Activated CD4-positive, alpha-beta memory T cell treated with anti-CD3 and anti-CD28 coated beads, Interleukin-2, amount 10 ng/mL, durations not matched to agents 7 days and 5 days (primary cell): ENCODE measurements at regions not wholly inside any gene's neighbourhood (a gene's known extent, or its start where the extent isn't known, plus 50 kb on each side); places are given as distances from the start of the nearest gene placed in this dataset.
"Not testable (repeated sequence)": the region's sequence is repeated elsewhere in the genome, so short reads cannot be mapped to it uniquely, and the experiment has no call there.

Experiments
- CTCF ChIA-PET: fragments of 350-600 bp; sonication (Branson Sonifier 250); formaldehyde crosslinking; loops from one replicate; lab custom pipeline; 2021; ENCODE audit warnings: antibody characterized with exemption, inconsistent platforms; lab: Charles Lee
- POLR2A ChIA-PET: fragments of 350-600 bp; sonication (Branson Sonifier 250); formaldehyde crosslinking; loops from one replicate; lab custom pipeline; 2021; ENCODE audit warnings: antibody characterized with exemption; lab: Charles Lee
- DNase-seq: peaks from one replicate; pipeline ENCODE4 v3.0.0-alpha.2; 2020
- H3K27ac Mint-ChIP-seq: one replicate; pipeline ENCODE4 v1.8.0; 2021; ENCODE audit warnings: mild to moderate bottlenecking, mixed read lengths
- H3K27me3 Mint-ChIP-seq: one replicate; pipeline ENCODE4 v1.8.0; 2021; ENCODE audit warnings: mixed read lengths
- H3K36me3 Mint-ChIP-seq: one replicate; pipeline ENCODE4 v1.8.0; 2021; ENCODE audit warnings: low read depth, mixed read lengths
- H3K4me1 Mint-ChIP-seq: one replicate; pipeline ENCODE4 v1.8.0; 2021; ENCODE audit warnings: mixed read lengths
- H3K4me3 Mint-ChIP-seq: one replicate; pipeline ENCODE4 v1.8.0; 2021; ENCODE audit warnings: mild to moderate bottlenecking, mixed read lengths
- H3K9me3 Mint-ChIP-seq: one replicate; pipeline ENCODE4 v1.8.0; 2021; ENCODE audit warnings: mixed read lengths

- ChIA-PET POLR2A (no interaction called here), CTCF (no interaction called here)
- Mint-ChIP-seq H3K4me1 (no peaks in the 10 kb centered on the region), H3K27me3 (no peaks in the 10 kb centered on the region), H3K36me3 (no peaks in the 10 kb centered on the region), H3K27ac (no peak overlapping the region), H3K9me3 (no peaks in the 10 kb centered on the region), H3K4me3 (no peak overlapping the region)
- no peak for DNase-seq
These were observed 76.4 kb upstream of the SLC4A7 start for GRCh38 chr3:27560484-27561056.

GRCh38 chr3:27559835-27560234 is 75.7 kb upstream of the SLC4A7 start:
- Mint-ChIP-seq H3K27me3 (no peaks in the 10 kb centered on the region), H3K4me3 (no peak overlapping the region), H3K36me3 (no peaks in the 10 kb centered on the region), H3K4me1 (no peaks in the 10 kb centered on the region), H3K9me3 (no peaks in the 10 kb centered on the region), H3K27ac (no peak overlapping the region)
- POLR2A ChIA-PET: no interaction called here
- CTCF ChIA-PET: no interaction called here
- DNase-seq: no peak

- Mint-ChIP-seq H3K4me1 (no peaks in the 10 kb centered on the region), H3K36me3 (no peaks in the 10 kb centered on the region), H3K27ac (no peak overlapping the region), H3K9me3 (no peaks in the 10 kb centered on the region), H3K27me3 (no peaks in the 10 kb centered on the region), H3K4me3 (no peak overlapping the region)
- CTCF ChIA-PET: interaction anchor here (0.7 kb wide), 2 partner anchors 195 to 886 kb away, joined by 3 read pairs; no protein-coding TSS in a partner anchor
- no peak for DNase-seq
- POLR2A ChIA-PET: no interaction called here
These were observed 75.2 kb upstream of the SLC4A7 start for GRCh38 chr3:27559381-27559780.

- Mint-ChIP-seq H3K4me1 (no peaks in the 10 kb centered on the region), H3K27ac (no peak overlapping the region), H3K4me3 (no peak overlapping the region), H3K9me3 (no peaks in the 10 kb centered on the region), H3K36me3 (peaks cover 2% of the 10 kb centered on the region), H3K27me3 (no peaks in the 10 kb centered on the region)
- DNase-seq: no peak
- CTCF ChIA-PET: no interaction called here
- POLR2A ChIA-PET: no interaction called here
These were observed 73.2 kb upstream of the SLC4A7 start for GRCh38 chr3:27557411-27557810.

GRCh38 chr3:27556887-27557286 is 72.7 kb upstream of the SLC4A7 start:
- no peak overlapping the region for H3K27ac Mint-ChIP-seq
- ChIA-PET POLR2A (no interaction called here), CTCF (interaction anchor here (0.9 kb wide), 1 partner anchor 124 kb away, joined by 3 read pairs; no protein-coding TSS in a partner anchor)
- H3K27me3 Mint-ChIP-seq: no peaks in the 10 kb centered on the region
- H3K9me3 Mint-ChIP-seq: no peaks in the 10 kb centered on the region
- H3K4me3 Mint-ChIP-seq: no peak overlapping the region
- peaks cover 3% of the 10 kb centered on the region for H3K36me3 Mint-ChIP-seq
- no peaks in the 10 kb centered on the region for H3K4me1 Mint-ChIP-seq
- no peak for DNase-seq

GRCh38 chr3:27554706-27555105 is 70.5 kb upstream of the SLC4A7 start:
- Mint-ChIP-seq H3K27ac (no peak overlapping the region), H3K36me3 (peaks cover 3% of the 10 kb centered on the region), H3K4me1 (no peaks in the 10 kb centered on the region), H3K9me3 (no peaks in the 10 kb centered on the region), H3K4me3 (no peak overlapping the region), H3K27me3 (no peaks in the 10 kb centered on the region)
- ChIA-PET POLR2A (no interaction called here), CTCF (no interaction called here)
- DNase-seq: no peak

GRCh38 chr3:27553886-27554540 is 69.8 kb upstream of the SLC4A7 start:
- no peaks in the 10 kb centered on the region for H3K9me3 Mint-ChIP-seq
- CTCF ChIA-PET: no interaction called here
- H3K4me3 Mint-ChIP-seq: no peak overlapping the region
- peaks cover 3% of the 10 kb centered on the region for H3K36me3 Mint-ChIP-seq
- no peaks in the 10 kb centered on the region for H3K4me1 Mint-ChIP-seq
- H3K27ac Mint-ChIP-seq: no peak overlapping the region
- no peaks in the 10 kb centered on the region for H3K27me3 Mint-ChIP-seq
- DNase-seq: no peak
- POLR2A ChIA-PET: no interaction called here

- DNase-seq, H3K4me3 Mint-ChIP-seq, H3K9me3 Mint-ChIP-seq, H3K27me3 Mint-ChIP-seq, H3K36me3 Mint-ChIP-seq, POLR2A ChIA-PET, H3K27ac Mint-ChIP-seq, CTCF ChIA-PET, H3K4me1 Mint-ChIP-seq: not testable (repeated sequence)
These were observed 68.5 kb upstream of the SLC4A7 start for GRCh38 chr3:27552708-27553107.

- H3K9me3 Mint-ChIP-seq, DNase-seq, H3K4me3 Mint-ChIP-seq, CTCF ChIA-PET, POLR2A ChIA-PET, H3K4me1 Mint-ChIP-seq, H3K27me3 Mint-ChIP-seq, H3K36me3 Mint-ChIP-seq, H3K27ac Mint-ChIP-seq: not testable (repeated sequence)
These were observed 67.2 kb upstream of the SLC4A7 start for GRCh38 chr3:27551413-27551812.

- peaks cover 2% of the 10 kb centered on the region for H3K36me3 Mint-ChIP-seq
- no peak for DNase-seq
- peaks cover 2% of the 10 kb centered on the region for H3K9me3 Mint-ChIP-seq
- ChIA-PET POLR2A (interaction anchor here (0.7 kb wide), 1 partner anchor 8 kb away, joined by 3 read pairs; no protein-coding TSS in a partner anchor), CTCF (no interaction called here)
- no peak overlapping the region for H3K4me3 Mint-ChIP-seq
- H3K4me1 Mint-ChIP-seq: peaks cover 9% of the 10 kb centered on the region
- no peak overlapping the region for H3K27ac Mint-ChIP-seq
- H3K27me3 Mint-ChIP-seq: no peaks in the 10 kb centered on the region
These were observed 60.9 kb upstream of the SLC4A7 start for GRCh38 chr3:27545061-27545460.

- H3K36me3 Mint-ChIP-seq: peaks cover 2% of the 10 kb centered on the region
- CTCF ChIA-PET: no interaction called here
- peaks cover 9% of the 10 kb centered on the region for H3K4me1 Mint-ChIP-seq
- POLR2A ChIA-PET: no interaction called here
- H3K9me3 Mint-ChIP-seq: peaks cover 2% of the 10 kb centered on the region
- no peaks in the 10 kb centered on the region for H3K27me3 Mint-ChIP-seq
- no peak for DNase-seq
- no peak overlapping the region for H3K27ac Mint-ChIP-seq
- H3K4me3 Mint-ChIP-seq: no peak overlapping the region
These were observed 60.2 kb upstream of the SLC4A7 start for GRCh38 chr3:27544372-27544865.

- DNase-seq: no peak
- Mint-ChIP-seq H3K27ac (no peak overlapping the region), H3K9me3 (peaks cover 2% of the 10 kb centered on the region), H3K36me3 (peaks cover 2% of the 10 kb centered on the region), H3K4me1 (peaks cover 9% of the 10 kb centered on the region), H3K27me3 (no peaks in the 10 kb centered on the region), H3K4me3 (no peak overlapping the region)
- ChIA-PET CTCF (no interaction called here), POLR2A (no interaction called here)
These were observed 58.3 kb upstream of the SLC4A7 start for GRCh38 chr3:27542476-27542875.

- no peak overlapping the region for H3K27ac Mint-ChIP-seq
- no peaks in the 10 kb centered on the region for H3K9me3 Mint-ChIP-seq
- ChIA-PET POLR2A (no interaction called here), CTCF (no interaction called here)
- no peaks in the 10 kb centered on the region for H3K27me3 Mint-ChIP-seq
- peaks cover 18% of the 10 kb centered on the region for H3K4me1 Mint-ChIP-seq
- no peak for DNase-seq
- peaks cover 2% of the 10 kb centered on the region for H3K36me3 Mint-ChIP-seq
- H3K4me3 Mint-ChIP-seq: no peak overlapping the region
These were observed 56.0 kb upstream of the SLC4A7 start for GRCh38 chr3:27540231-27540630.

GRCh38 chr3:27536491-27536890 is 52.3 kb upstream of the SLC4A7 start:
- H3K9me3 Mint-ChIP-seq: no peaks in the 10 kb centered on the region
- H3K27me3 Mint-ChIP-seq: no peaks in the 10 kb centered on the region
- ChIA-PET POLR2A (interaction anchor here (0.7 kb wide), 1 partner anchor 9 kb away, joined by 3 read pairs; no protein-coding TSS in a partner anchor), CTCF (interaction anchor here (0.7 kb wide), 2 partner anchors 122 to 352 kb away, joined by 3 to 5 read pairs; no protein-coding TSS in a partner anchor)
- DNase-seq: no peak
- H3K36me3 Mint-ChIP-seq: peaks cover 2% of the 10 kb centered on the region
- no peak overlapping the region for H3K4me3 Mint-ChIP-seq
- peaks cover 33% of the 10 kb centered on the region for H3K4me1 Mint-ChIP-seq
- H3K27ac Mint-ChIP-seq: no peak overlapping the region
